ENCODE measurements at regions not wholly inside any gene's neighbourhood (a gene's known extent, or its start where the extent isn't known, plus 50 kb on each side); places are given as distances from the start of the nearest gene placed in this dataset.
"Not testable (repeated sequence)": the region's sequence is repeated elsewhere in the genome, so short reads cannot be mapped to it uniquely, and the experiment has no call there.

DNA sequence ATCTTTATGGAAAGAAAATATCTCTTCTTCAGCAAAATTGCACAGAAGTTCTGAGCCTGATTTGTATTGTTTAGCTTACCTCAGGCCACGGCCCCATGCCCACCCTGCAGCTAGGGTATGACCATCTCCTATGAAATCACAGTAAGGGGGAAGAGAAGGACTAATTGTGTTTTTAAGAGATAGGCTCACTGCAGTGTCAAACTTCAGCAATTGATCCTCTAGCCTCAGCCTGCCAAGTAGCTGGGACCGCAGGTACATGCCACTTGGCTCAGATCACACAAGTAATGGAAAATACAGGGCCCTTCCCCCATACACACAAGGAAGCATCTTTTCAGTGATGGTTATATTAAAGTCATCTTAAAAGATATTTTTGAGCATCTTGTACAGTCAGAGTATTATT, 60.0 kb downstream of the DMAC1 start:
- no peak for DNase-seq

- DNase-seq = no peak
Observed at GRCh38 chr9:7735311-7735710, 64.3 kb downstream of the DMAC1 start.

DNA sequence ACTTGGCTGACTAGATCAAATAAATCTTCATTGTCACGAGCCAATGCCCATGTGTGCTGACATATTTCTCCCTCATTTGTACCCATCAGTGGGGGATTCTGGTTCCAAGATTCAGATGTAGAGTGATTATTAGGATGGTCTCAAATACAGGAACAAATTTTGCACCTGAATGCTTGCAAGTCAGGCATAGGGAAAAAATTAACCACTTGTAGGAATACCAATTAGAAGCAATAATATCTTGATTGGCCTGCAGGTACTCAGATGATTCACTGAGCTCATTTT, 69.5 kb downstream of the DMAC1 start:
- no peak for DNase-seq

- no peak for DNase-seq
Observed at GRCh38 chr9:7729371-7730163, 70.0 kb downstream of the DMAC1 start.

DNA sequence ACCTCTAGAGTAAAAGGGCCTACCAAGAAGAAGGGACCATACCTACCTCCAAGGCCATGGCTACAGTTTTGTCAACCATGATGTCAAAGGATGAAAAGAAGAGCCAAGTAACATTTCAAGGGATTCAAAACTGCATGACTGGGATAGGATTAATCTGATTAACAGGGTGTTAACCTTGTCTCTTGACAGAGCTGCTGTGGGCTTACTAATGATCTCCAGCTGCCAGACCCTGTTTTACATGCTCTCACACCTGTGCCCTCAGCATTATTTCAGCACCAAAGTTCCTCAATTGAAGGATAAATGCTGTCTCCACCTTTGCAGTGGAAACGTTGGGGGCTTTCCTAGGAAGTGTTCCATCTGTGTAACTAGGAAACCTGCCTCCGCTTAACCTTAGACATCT, 78.3 kb downstream of the DMAC1 start:
- DNase-seq = no peak

DNA sequence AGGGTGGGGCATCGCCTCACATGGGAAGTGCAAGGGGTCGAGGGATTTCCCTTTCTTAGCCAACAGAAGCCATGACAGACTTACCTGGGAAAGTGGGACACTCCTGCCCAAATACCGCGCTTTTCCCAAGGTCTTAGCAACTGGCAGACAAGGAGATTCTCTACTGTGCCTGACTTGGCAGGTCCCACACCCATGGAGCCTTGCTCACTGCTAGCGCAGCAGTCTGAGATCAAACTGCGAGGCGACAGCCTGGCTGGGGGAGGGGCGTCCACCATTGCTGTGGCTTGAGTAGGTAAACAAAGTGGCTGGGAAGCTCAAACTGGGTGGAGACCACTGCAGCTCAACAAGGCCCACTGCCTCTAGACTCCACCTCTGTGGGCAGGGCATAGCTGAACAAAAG, 86.5 kb downstream of the DMAC1 start:
- not testable (repeated sequence) for DNase-seq

- DNase-seq = no peak
Observed at GRCh38 chr9:7710686-7711085, 88.9 kb downstream of the DMAC1 start.

GRCh38 chr9:7707934-7708333, 91.6 kb downstream of the DMAC1 start:
- no peak for DNase-seq

DNA sequence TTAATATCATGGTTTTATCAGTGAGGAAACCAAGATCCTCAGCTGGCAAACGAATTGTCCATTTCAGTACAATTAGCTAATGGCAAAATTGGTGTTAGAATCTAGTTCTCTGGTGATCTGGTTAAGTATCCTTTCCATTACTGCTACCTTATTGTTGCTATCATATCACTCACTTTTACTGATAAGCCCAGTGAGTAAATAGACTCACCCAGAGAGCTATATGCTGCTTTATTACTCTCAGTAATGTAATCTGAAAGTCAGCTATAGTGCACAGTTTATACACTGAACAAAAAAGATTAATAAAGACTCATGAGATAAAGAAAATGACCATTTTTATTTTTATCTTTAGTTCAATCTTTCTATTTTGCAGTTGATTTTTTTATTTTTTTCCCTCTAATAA, 95.0 kb downstream of the DMAC1 start:
- no peak for DNase-seq

GRCh38 chr9:7691909-7692308, 107.7 kb downstream of the DMAC1 start:
- DNase-seq = peak; percentile 74

- DNase-seq = no peak
Observed at GRCh38 chr9:7690014-7690413, 109.6 kb downstream of the DMAC1 start.

DNA sequence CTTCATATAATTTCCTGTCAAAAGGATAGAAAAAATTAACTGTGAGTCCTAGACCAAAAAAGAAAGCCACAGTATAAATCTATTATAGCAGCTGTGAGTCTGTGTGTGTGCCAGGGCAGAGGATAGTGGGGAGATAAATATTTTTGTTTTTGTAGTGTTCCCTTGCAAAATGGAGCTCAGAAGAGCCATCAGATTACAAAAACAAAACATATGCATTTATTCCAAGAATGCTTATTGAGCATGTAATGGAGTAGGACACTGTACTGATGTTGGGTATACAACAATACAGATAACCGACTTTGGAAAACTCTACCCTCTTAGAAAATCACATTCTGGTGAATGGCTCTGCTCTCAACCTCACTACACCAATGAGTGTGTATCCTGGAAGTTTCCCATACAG, 111.0 kb downstream of the DMAC1 start:
- no peak for DNase-seq

GRCh38 chr9:7676609-7677156, 122.9 kb downstream of the DMAC1 start:
- DNase-seq = no peak

- DNase-seq = no peak
Observed at GRCh38 chr9:7671847-7672246, 127.7 kb downstream of the DMAC1 start.

DNA sequence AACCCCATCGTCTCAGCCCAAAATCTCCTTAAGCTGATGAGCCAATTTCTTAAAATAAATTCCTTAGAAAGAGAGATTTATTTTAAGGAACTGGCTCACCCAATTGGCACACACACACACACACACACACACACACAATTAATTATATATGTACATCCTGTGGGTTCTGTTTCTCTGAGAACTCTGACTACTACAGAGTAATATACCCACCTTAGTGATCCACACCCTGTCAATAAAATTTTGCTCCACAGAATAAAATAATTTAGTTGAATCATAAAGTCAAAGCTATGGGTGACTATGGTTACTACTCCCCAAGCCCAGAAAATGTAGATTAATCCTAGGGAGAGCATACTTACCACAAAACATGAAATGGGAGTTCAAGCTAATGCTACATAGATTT, 131.0 kb downstream of the DMAC1 start:
- no peak for DNase-seq

- no peak for DNase-seq
Observed at GRCh38 chr9:7665874-7666273, 133.7 kb downstream of the DMAC1 start.

DNA sequence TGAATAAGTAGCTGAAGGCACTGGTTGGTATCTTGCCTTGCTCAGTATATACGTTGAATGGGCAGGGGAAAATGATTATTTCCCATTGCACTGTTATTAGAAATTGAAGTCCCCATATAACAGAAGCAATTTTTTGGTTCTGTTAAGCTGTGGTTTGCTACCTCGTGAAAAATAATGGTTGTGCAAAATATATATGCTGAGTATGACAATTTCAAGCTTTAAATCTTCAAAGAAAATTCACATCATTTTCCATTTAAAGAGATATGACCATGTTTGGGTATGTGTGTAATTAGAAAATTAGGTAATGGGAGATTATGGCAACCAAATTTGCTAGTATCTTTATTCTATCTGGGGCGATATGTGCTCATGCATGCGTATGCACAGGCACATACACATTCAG, 139.8 kb downstream of the DMAC1 start:
- no peak for DNase-seq

DNA sequence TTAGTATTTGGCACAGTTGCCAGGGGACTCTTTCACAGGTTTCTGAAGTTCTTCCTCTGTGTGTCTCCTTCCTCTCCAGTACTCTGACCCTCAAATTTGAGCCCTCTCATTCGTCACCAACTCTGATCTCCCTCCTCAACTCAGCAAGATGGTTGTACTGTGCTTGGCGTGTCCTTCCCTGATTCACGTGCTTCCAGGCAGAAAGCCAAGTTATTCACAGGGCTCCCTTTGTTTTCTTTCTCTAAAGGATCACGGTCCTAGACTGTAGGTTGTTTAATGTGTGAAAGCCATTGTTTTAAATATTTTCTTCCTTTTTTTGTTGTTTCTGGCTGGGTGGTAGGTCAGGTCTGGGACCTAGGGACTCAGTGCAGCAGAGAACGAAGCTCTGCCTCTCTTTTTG, 142.9 kb downstream of the DMAC1 start:
- no peak for DNase-seq

DNA sequence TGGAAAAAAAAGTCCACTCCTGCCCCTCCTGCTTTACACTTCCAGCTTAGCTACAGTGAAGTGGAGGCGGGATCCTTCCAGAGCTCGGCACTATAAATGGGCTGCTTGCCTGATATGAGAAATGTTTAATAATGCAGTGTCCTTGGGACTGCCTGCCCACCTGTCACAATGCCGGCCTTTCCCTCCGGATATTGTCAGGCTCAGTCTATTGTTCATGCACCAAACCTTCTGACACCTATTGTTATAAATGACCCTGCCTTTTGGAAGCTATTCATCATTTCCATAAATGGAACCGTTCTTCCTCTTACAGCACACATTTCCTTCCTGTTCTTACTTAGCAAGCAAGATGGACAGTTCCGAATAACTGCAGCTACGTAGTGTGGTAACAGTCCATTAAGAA, 146.3 kb downstream of the DMAC1 start:
- no peak for DNase-seq

GRCh38 chr9:7640231-7640630, 159.3 kb downstream of the DMAC1 start:
- DNase-seq = no peak

GRCh38 chr9:7639471-7639870, 160.1 kb downstream of the DMAC1 start:
- DNase-seq = no peak

DNA sequence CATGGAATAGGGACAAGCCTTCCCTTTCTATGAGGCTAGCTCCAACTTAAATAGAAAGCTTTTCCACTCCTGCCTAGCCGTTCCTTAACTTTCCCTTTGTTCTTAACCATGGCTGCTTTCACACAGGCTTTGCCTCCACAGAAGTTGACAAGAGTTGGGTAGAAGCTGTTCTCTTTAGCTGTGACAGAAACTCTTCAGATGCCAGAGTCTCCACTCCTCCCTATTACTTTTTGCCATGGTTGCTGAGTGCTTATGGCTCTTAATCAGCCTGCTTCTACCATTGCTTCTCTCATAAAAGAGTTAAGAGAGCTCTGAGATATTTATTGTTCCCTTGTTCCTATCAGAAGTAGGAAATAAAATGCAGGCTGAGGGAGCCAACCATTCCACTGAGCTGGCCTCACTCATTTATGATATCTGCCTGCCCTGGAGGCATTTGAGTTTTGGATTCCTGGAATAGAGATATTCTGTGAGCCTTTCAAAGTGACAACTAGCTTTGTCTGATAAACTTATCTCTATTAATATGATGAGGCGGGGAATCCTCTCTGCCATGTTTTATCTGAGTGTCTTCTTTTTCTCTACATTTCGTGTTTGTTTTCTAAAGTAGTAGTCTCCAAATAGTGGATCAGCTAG, 162.6 kb downstream of the DMAC1 start:
- no peak for DNase-seq

GRCh38 chr9:7636309-7636708, 163.3 kb downstream of the DMAC1 start:
- no peak for DNase-seq

DNA sequence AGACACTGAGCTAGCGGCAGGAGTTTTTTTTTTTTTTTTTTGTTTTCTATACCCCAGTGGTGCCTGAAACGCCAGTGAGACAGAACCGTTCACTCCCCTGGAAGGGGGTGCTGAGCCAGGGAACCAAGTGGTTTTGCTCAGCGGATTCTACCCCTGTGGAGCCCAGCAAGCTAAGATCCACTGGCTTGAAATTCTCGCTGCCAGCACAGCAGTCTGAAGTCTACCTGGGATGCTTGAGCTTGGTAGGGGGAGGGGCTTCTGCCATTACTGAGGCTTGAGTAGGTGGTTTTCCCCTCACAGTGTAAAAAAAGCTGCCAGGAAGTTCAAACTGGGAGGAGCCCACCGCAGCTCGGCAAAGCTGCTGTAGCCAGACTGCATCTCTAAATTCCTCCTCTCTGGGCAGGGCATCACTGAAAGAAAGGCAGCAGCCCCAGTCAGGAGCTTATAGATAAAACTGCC, 173.0 kb downstream of the DMAC1 start:
- DNase-seq = not testable (repeated sequence)

- no peak for DNase-seq
Observed at GRCh38 chr9:7622481-7622880, 177.1 kb downstream of the DMAC1 start.

Data from MV-4-11 (cell line).